Dermis microvascular lymphatic vessel endothelial cell (primary cell): ENCODE measurements at regions not wholly inside any gene's neighbourhood (a gene's known extent, or its start where the extent isn't known, plus 50 kb on each side); places are given as distances from the start of the nearest gene placed in this dataset.

Experiments used
- DNase-seq, 2 donors: peaks; one replicate each; pipeline versions ENCODE4 v3.0.0 to v3.0.0-alpha.2; 2010; ENCODE audit warnings: low read depth in 2 of 2

- DNase-seq, result no peak
Observed at GRCh38 chr18:68121308-68121707, 593.6 kb downstream of the TMX3 start.

GRCh38 chr18:68114989-68115388, 598.5 kb upstream of the DSEL start:
- no peak for DNase-seq

- DNase-seq, result no peak
Observed at GRCh38 chr18:68104036-68104435, 587.5 kb upstream of the DSEL start.

GRCh38 chr18:68103561-68103960, 587.0 kb upstream of the DSEL start:
- DNase-seq, result no peak

- DNase-seq, result no peak
Observed at GRCh38 chr18:68102117-68102516, 585.6 kb upstream of the DSEL start.

GRCh38 chr18:68098655-68099054, 582.1 kb upstream of the DSEL start:
- no peak for DNase-seq

GRCh38 chr18:68086481-68086880, 570.0 kb upstream of the DSEL start:
- DNase-seq, result no peak

GRCh38 chr18:68085251-68085650, 568.7 kb upstream of the DSEL start:
- DNase-seq, result no peak

GRCh38 chr18:68083776-68084175, 567.3 kb upstream of the DSEL start:
- DNase-seq, result no peak

- DNase-seq, result no peak
Observed at GRCh38 chr18:68083131-68083530, 566.6 kb upstream of the DSEL start.

GRCh38 chr18:68072744-68073143, 556.2 kb upstream of the DSEL start:
- no peak for DNase-seq

GRCh38 chr18:68060871-68061270, 544.4 kb upstream of the DSEL start:
- DNase-seq, result no peak

GRCh38 chr18:68056936-68057335, 540.4 kb upstream of the DSEL start:
- no peak for DNase-seq

GRCh38 chr18:68054669-68055068, 538.1 kb upstream of the DSEL start:
- DNase-seq, result no peak

- no peak for DNase-seq
Observed at GRCh38 chr18:68053290-68053689, 536.8 kb upstream of the DSEL start.

GRCh38 chr18:68041327-68041726, 524.8 kb upstream of the DSEL start:
- no peak for DNase-seq

- DNase-seq, result no peak
Observed at GRCh38 chr18:68040198-68040597, 523.7 kb upstream of the DSEL start.

GRCh38 chr18:68035774-68036522, 519.4 kb upstream of the DSEL start:
- DNase-seq, result no peak

GRCh38 chr18:68034296-68034695, 517.8 kb upstream of the DSEL start:
- DNase-seq, result no peak

GRCh38 chr18:68033466-68033865, 516.9 kb upstream of the DSEL start:
- DNase-seq, result no peak

- DNase-seq, result no peak
Observed at GRCh38 chr18:68024716-68025115, 508.2 kb upstream of the DSEL start.

GRCh38 chr18:68017385-68017784, 500.9 kb upstream of the DSEL start:
- no peak for DNase-seq

- DNase-seq, result no peak
Observed at GRCh38 chr18:67997496-67997895, 481.0 kb upstream of the DSEL start.

- no peak for DNase-seq
Observed at GRCh38 chr18:67995769-67996168, 479.2 kb upstream of the DSEL start.
